ENCODE measurements at regions not wholly inside any gene's neighbourhood (a gene's known extent, or its start where the extent isn't known, plus 50 kb on each side); places are given as distances from the start of the nearest gene placed in this dataset.

DNA sequence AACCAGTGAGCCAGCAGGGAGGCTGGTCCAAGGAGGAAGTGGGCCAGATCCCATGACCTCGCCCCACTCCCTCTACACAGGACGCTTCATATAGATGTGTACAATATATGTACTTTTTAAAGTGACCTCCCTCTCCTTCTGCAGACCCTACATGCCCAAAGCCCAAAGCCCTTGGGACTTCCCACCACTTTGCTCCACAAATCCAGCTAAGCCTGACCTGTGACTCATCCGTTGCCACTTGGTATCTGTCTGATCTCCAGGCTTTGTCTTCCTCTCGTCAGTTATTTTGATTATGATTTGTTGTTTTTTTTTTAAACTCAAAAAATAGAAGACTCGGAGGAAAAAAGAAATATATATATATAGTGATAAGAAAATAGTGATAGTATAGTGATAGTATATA lies 470.8 kb downstream of the KCNJ3 start:
- Mint-ChIP-seq H3K27ac (no peak overlapping the region), H3K36me3 (ENCODE audit: low read depth) (no peaks in the 10 kb centered on the region), H3K9me3 (no peaks in the 10 kb centered on the region), H3K27me3 (ENCODE audit: low read depth) (no peaks in the 10 kb centered on the region), H3K4me1 (no peaks in the 10 kb centered on the region), H3K4me3 (no peak overlapping the region)
- TF ChIP-seq, protein P1, sequence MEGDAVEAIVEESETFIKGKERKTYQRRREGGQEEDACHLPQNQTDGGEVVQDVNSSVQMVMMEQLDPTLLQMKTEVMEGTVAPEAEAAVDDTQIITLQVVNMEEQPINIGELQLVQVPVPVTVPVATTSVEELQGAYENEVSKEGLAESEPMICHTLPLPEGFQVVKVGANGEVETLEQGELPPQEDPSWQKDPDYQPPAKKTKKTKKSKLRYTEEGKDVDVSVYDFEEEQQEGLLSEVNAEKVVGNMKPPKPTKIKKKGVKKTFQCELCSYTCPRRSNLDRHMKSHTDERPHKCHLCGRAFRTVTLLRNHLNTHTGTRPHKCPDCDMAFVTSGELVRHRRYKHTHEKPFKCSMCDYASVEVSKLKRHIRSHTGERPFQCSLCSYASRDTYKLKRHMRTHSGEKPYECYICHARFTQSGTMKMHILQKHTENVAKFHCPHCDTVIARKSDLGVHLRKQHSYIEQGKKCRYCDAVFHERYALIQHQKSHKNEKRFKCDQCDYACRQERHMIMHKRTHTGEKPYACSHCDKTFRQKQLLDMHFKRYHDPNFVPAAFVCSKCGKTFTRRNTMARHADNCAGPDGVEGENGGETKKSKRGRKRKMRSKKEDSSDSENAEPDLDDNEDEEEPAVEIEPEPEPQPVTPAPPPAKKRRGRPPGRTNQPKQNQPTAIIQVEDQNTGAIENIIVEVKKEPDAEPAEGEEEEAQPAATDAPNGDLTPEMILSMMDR (IDR thresholded peaks at IDR 0.05; ENCODE audit: unreplicated experiment in 3 of 3), result no peak

DNA sequence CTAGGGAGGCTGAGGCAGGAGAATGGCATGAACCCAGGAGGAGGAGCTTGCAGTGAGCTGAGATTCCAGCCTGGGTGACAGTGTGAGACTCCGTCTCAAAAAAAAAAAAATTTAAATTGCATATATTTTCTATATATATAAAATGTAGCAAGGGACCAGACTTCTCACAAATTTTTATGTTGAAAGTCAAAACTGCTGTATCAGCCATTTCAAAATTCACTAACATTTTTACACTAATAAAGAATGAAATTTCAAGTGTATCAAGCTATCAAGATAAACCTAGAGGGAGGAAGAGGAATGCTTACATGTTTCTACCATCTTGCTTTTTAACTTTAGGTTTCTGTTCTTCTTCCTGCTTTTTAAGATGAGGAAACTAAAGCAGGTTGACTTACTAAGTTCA lies 464.0 kb downstream of the KCNJ3 start:
- Mint-ChIP-seq H3K4me1 (no peaks in the 10 kb centered on the region), H3K36me3 (ENCODE audit: low read depth) (no peaks in the 10 kb centered on the region), H3K27me3 (ENCODE audit: low read depth) (no peaks in the 10 kb centered on the region), H3K4me3 (no peak overlapping the region), H3K9me3 (no peaks in the 10 kb centered on the region), H3K27ac (no peak overlapping the region)
- TF ChIP-seq, protein P1 (IDR thresholded peaks at IDR 0.05; ENCODE audit: unreplicated experiment in 3 of 3), result no peak

DNA sequence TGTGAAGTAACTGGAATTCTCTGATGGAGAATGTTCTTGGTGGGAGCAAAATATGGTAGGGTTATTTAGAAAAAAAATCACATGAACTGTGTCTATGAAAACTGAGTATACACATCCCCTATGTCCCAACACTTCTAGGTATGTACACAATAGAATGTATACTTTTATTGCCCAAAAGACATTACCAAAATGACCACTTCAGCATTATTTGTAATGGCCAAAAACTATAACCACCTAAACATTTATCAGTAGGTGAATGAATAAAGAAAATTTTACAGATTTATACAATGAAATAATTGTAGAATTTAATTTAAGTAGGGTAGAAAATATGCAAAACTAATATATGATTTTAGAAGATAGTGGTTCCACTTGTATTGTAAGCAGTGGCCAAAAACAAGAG lies 462.8 kb downstream of the KCNJ3 start:
- H3K4me1 Mint-ChIP-seq, result no peaks in the 10 kb centered on the region
- no peaks in the 10 kb centered on the region for H3K27me3 Mint-ChIP-seq (ENCODE audit: low read depth)
- H3K4me3 Mint-ChIP-seq, result no peak overlapping the region
- TF ChIP-seq, protein P1 (IDR thresholded peaks at IDR 0.05; ENCODE audit: unreplicated experiment in 3 of 3), result no peak
- no peaks in the 10 kb centered on the region for H3K9me3 Mint-ChIP-seq
- H3K36me3 Mint-ChIP-seq (ENCODE audit: low read depth), result no peaks in the 10 kb centered on the region
- H3K27ac Mint-ChIP-seq, result no peak overlapping the region

DNA sequence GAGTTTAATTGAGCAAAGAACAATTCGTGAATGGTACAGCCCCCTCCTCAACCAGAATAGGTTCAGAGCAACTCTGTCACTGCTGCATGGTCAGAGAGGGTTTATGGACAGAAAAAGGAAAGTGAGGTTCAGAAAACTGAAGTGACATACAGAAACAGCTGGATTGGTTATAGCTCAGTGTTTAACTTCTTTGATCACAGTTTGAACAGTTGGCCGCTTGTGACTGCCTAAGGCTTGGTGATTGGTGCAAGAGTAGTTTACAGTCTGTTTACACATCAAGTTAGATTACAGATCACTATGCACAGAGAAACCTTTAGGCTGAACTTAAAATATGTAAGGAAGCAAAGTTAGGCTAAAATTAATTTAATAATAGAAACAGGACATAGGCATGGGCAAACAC lies 459.2 kb downstream of the KCNJ3 start:
- TF ChIP-seq, protein P1 (IDR thresholded peaks at IDR 0.05; ENCODE audit: unreplicated experiment in 3 of 3), result no peak
- Mint-ChIP-seq H3K4me1 (no peaks in the 10 kb centered on the region), H3K36me3 (ENCODE audit: low read depth) (no peaks in the 10 kb centered on the region), H3K27me3 (ENCODE audit: low read depth) (no peaks in the 10 kb centered on the region), H3K27ac (no peak overlapping the region), H3K4me3 (no peak overlapping the region), H3K9me3 (no peaks in the 10 kb centered on the region)

DNA sequence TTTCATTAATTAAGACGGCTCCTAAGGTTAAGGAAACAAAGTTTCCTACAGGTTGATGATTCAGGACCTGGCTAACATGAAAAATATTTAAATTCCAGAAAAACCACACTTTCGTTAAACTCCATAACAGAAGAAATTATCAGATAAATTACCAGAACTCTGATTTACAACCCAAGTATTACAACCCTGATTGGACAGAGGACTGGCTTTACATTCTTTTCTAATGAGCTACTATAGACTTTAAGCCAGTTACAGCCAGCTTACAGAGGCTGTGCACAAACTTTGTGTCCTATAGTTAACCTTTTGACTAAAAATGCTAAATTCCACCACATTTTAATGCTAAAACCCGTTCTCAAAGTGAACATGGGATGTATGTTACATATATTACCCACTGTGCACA lies 458.6 kb downstream of the KCNJ3 start:
- TF ChIP-seq, protein P1 (IDR thresholded peaks at IDR 0.05; ENCODE audit: unreplicated experiment in 3 of 3), result no peak
- Mint-ChIP-seq H3K9me3 (no peaks in the 10 kb centered on the region), H3K36me3 (ENCODE audit: low read depth) (no peaks in the 10 kb centered on the region), H3K4me3 (no peak overlapping the region), H3K27me3 (ENCODE audit: low read depth) (no peaks in the 10 kb centered on the region), H3K27ac (peak overlapping the region in 1 of 3 experiments; percentile 18), H3K4me1 (no peaks in the 10 kb centered on the region)

DNA sequence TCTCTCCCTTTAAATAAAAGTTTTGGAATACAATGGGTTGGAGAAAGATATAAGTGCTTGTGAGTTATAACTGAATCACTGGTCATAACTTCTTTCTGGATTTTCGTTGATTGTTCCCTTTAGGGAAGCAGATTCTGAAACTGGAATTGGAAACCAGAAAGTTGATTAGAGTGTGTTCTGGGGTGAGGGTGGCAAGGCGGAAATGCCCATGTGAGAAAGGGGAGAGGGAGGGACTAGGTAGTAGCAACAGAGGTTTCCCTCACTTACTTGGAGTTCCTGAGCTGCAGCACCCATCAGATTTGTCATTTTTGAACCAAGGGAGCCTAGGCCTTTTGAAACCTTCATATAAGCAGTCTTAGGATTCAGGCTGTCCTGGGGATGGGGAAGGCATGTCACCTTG lies 453.4 kb downstream of the KCNJ3 start:
- no peak overlapping the region for H3K27ac Mint-ChIP-seq
- no peaks in the 10 kb centered on the region for H3K9me3 Mint-ChIP-seq
- no peak overlapping the region for H3K4me3 Mint-ChIP-seq
- H3K27me3 Mint-ChIP-seq (ENCODE audit: low read depth), result no peaks in the 10 kb centered on the region
- TF ChIP-seq, protein P1 (IDR thresholded peaks at IDR 0.05; ENCODE audit: unreplicated experiment in 3 of 3), result no peak
- H3K4me1 Mint-ChIP-seq, result no peaks in the 10 kb centered on the region
- H3K36me3 Mint-ChIP-seq (ENCODE audit: low read depth), result no peaks in the 10 kb centered on the region
